ENCODE measurements at regions not wholly inside any gene's neighbourhood (a gene's known extent, or its start where the extent isn't known, plus 50 kb on each side); places are given as distances from the start of the nearest gene placed in this dataset.

DNA sequence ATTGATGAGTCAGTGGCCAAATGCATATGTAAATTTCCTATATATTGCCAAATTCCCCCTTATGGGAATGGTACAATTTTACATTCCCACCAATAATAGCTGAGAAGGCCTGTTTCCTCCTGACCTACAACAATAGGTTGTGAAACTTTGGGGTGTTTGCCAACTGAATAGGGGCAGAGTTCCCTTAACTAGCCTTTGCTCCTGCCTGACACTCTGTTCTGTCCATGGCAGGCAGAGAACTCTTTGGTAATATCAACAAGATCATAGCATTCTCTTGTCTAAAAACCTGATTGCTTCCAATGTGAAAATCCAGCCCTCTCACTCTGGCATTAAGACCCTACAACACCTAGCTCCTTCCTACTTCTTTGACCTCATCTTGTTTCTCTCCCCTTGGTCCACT is 149.7 kb downstream of the HAPSTR1 start:
- TF ChIP-seq, protein P1, sequence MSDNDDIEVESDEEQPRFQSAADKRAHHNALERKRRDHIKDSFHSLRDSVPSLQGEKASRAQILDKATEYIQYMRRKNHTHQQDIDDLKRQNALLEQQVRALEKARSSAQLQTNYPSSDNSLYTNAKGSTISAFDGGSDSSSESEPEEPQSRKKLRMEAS (IDR thresholded peaks at IDR 0.05): no peak
- TF ChIP-seq, protein P2, sequence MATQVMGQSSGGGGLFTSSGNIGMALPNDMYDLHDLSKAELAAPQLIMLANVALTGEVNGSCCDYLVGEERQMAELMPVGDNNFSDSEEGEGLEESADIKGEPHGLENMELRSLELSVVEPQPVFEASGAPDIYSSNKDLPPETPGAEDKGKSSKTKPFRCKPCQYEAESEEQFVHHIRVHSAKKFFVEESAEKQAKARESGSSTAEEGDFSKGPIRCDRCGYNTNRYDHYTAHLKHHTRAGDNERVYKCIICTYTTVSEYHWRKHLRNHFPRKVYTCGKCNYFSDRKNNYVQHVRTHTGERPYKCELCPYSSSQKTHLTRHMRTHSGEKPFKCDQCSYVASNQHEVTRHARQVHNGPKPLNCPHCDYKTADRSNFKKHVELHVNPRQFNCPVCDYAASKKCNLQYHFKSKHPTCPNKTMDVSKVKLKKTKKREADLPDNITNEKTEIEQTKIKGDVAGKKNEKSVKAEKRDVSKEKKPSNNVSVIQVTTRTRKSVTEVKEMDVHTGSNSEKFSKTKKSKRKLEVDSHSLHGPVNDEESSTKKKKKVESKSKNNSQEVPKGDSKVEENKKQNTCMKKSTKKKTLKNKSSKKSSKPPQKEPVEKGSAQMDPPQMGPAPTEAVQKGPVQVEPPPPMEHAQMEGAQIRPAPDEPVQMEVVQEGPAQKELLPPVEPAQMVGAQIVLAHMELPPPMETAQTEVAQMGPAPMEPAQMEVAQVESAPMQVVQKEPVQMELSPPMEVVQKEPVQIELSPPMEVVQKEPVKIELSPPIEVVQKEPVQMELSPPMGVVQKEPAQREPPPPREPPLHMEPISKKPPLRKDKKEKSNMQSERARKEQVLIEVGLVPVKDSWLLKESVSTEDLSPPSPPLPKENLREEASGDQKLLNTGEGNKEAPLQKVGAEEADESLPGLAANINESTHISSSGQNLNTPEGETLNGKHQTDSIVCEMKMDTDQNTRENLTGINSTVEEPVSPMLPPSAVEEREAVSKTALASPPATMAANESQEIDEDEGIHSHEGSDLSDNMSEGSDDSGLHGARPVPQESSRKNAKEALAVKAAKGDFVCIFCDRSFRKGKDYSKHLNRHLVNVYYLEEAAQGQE (IDR thresholded peaks at IDR 0.05; ENCODE audit: low read depth): no peak
- TF ChIP-seq NFIC (IDR thresholded peaks at IDR 0.05): no peak
- TF ChIP-seq YY1 (IDR thresholded peaks at IDR 0.05; ENCODE audit: low read depth): no peak

Measured in Ishikawa (cell line).